ENCODE measurements at regions not wholly inside any gene's neighbourhood (a gene's known extent, or its start where the extent isn't known, plus 50 kb on each side); places are given as distances from the start of the nearest gene placed in this dataset.

GRCh38 chr2:175446201-175446600 is 264.7 kb upstream of the ATP5MC3 start:
- H3K27me3 ChIP-seq (replicated peaks; ENCODE audit: insufficient read depth) = peaks cover 19% of the 10 kb centered on the region
- no peaks in the 10 kb centered on the region for H3K36me3 ChIP-seq (ENCODE audit: low read depth)
- H3F3A ChIP-seq (ENCODE audit: insufficient read depth) = no peaks in the 10 kb centered on the region
- no peaks in the 10 kb centered on the region for H3K79me2 ChIP-seq (ENCODE audit: insufficient read depth)
- no peak for DNase-seq
- no peak overlapping the region for H3K4me3 ChIP-seq
- in situ Hi-C loops (cut with MboI) = no loop called here
- no peak overlapping the region for H3K4me2 ChIP-seq (ENCODE audit: unreplicated experiment)
- no peak overlapping the region for H3K9ac ChIP-seq
- no peaks in the 10 kb centered on the region for H3K9me3 ChIP-seq (ENCODE audit: low read depth)
- H3K27ac ChIP-seq = no peak overlapping the region
- H3K4me1 ChIP-seq (ENCODE audit: insufficient read depth) = no peaks in the 10 kb centered on the region
- H4K20me1 ChIP-seq (ENCODE audit: insufficient read depth) = no peaks in the 10 kb centered on the region
- TF ChIP-seq EZH2phosphoT487 (IDR thresholded peaks at IDR 0.05; ENCODE audit: insufficient read depth, low read depth) (no peak), EZH2 (IDR thresholded peaks at IDR 0.05; ENCODE audit: insufficient read depth, poor library complexity, severe bottlenecking) (no peak)
- 51 to 56% methylated on average over 4 of the region's 4 CpGs for WGBS, 2 experiments (ENCODE audit: low coverage in 1 of 2, low lambda C conversion rate in 2 of 2, missing lambda C conversion rate in 2 of 2)
- H2AFZ ChIP-seq = no peak overlapping the region
- H3K9me2 ChIP-seq (ENCODE audit: insufficient read depth) = no peaks in the 10 kb centered on the region

- no peak overlapping the region for H3K27ac ChIP-seq
- no peaks in the 10 kb centered on the region for H3K36me3 ChIP-seq (ENCODE audit: low read depth)
- no peaks in the 10 kb centered on the region for H3K9me3 ChIP-seq (ENCODE audit: low read depth)
- H3K9ac ChIP-seq = no peak overlapping the region
- H2AFZ ChIP-seq = no peak overlapping the region
- no peak overlapping the region for H3K4me3 ChIP-seq
- no peak for DNase-seq
- in situ Hi-C loops (cut with MboI) = no loop called here
- peaks cover 21% of the 10 kb centered on the region for H3K27me3 ChIP-seq (replicated peaks; ENCODE audit: insufficient read depth)
- H3F3A ChIP-seq (ENCODE audit: insufficient read depth) = no peaks in the 10 kb centered on the region
- H4K20me1 ChIP-seq (ENCODE audit: insufficient read depth) = no peaks in the 10 kb centered on the region
- H3K79me2 ChIP-seq (ENCODE audit: insufficient read depth) = no peaks in the 10 kb centered on the region
- H3K4me2 ChIP-seq (ENCODE audit: unreplicated experiment) = no peak overlapping the region
- H3K9me2 ChIP-seq (ENCODE audit: insufficient read depth) = no peaks in the 10 kb centered on the region
- H3K4me1 ChIP-seq (ENCODE audit: insufficient read depth) = no peaks in the 10 kb centered on the region
- TF ChIP-seq EZH2 (IDR thresholded peaks at IDR 0.05; ENCODE audit: insufficient read depth, poor library complexity, severe bottlenecking) (no peak), EZH2phosphoT487 (IDR thresholded peaks at IDR 0.05; ENCODE audit: insufficient read depth, low read depth) (no peak)
- WGBS, 2 experiments (ENCODE audit: low coverage in 1 of 2, low lambda C conversion rate in 2 of 2, missing lambda C conversion rate in 2 of 2) = 80 to 85% methylated on average over 3 of the region's 3 CpGs
These were observed 263.8 kb upstream of the ATP5MC3 start for GRCh38 chr2:175445281-175445680.

- Histone ChIP-seq H3K27ac (no peak overlapping the region), H3K36me3 (ENCODE audit: low read depth) (no peaks in the 10 kb centered on the region), H3K4me2 (ENCODE audit: unreplicated experiment) (no peak overlapping the region), H2AFZ (no peak overlapping the region), H4K20me1 (ENCODE audit: insufficient read depth) (no peaks in the 10 kb centered on the region), H3K9me3 (ENCODE audit: low read depth) (no peaks in the 10 kb centered on the region), H3F3A (ENCODE audit: insufficient read depth) (no peaks in the 10 kb centered on the region), H3K79me2 (ENCODE audit: insufficient read depth) (no peaks in the 10 kb centered on the region), H3K9ac (no peak overlapping the region), H3K4me3 (no peak overlapping the region), H3K9me2 (ENCODE audit: insufficient read depth) (no peaks in the 10 kb centered on the region), H3K4me1 (ENCODE audit: insufficient read depth) (no peaks in the 10 kb centered on the region), H3K27me3 (replicated peaks; ENCODE audit: insufficient read depth) (peaks cover 21% of the 10 kb centered on the region)
- no peak for DNase-seq
- 41 to 42% methylated on average over 6 of the region's 6 CpGs for WGBS, 2 experiments (ENCODE audit: low coverage in 1 of 2, low lambda C conversion rate in 2 of 2, missing lambda C conversion rate in 2 of 2)
- in situ Hi-C loops (cut with MboI) = no loop called here
- TF ChIP-seq EZH2phosphoT487 (IDR thresholded peaks at IDR 0.05; ENCODE audit: insufficient read depth, low read depth) = no peak
- no peak for TF ChIP-seq EZH2 (IDR thresholded peaks at IDR 0.05; ENCODE audit: insufficient read depth, poor library complexity, severe bottlenecking)
These were observed 260.9 kb upstream of the ATP5MC3 start for GRCh38 chr2:175442441-175442840.

GRCh38 chr2:175441181-175441761 is 259.8 kb upstream of the ATP5MC3 start:
- no peak for TF ChIP-seq EZH2phosphoT487 (IDR thresholded peaks at IDR 0.05; ENCODE audit: insufficient read depth, low read depth)
- TF ChIP-seq EZH2 (IDR thresholded peaks at IDR 0.05; ENCODE audit: insufficient read depth, poor library complexity, severe bottlenecking) = no peak
- no peaks in the 10 kb centered on the region for H3K9me3 ChIP-seq (ENCODE audit: low read depth)
- H3K27me3 ChIP-seq (replicated peaks; ENCODE audit: insufficient read depth) = peaks cover 21% of the 10 kb centered on the region
- no peaks in the 10 kb centered on the region for H3K4me1 ChIP-seq (ENCODE audit: insufficient read depth)
- H3K9me2 ChIP-seq (ENCODE audit: insufficient read depth) = no peaks in the 10 kb centered on the region
- H3K79me2 ChIP-seq (ENCODE audit: insufficient read depth) = no peaks in the 10 kb centered on the region
- H3K9ac ChIP-seq = no peak overlapping the region
- H2AFZ ChIP-seq = no peak overlapping the region
- in situ Hi-C loops (cut with MboI) = no loop called here
- H3K4me2 ChIP-seq (ENCODE audit: unreplicated experiment) = no peak overlapping the region
- no peaks in the 10 kb centered on the region for H4K20me1 ChIP-seq (ENCODE audit: insufficient read depth)
- H3K4me3 ChIP-seq = no peak overlapping the region
- no peak for DNase-seq
- H3F3A ChIP-seq (ENCODE audit: insufficient read depth) = no peaks in the 10 kb centered on the region
- H3K27ac ChIP-seq = no peak overlapping the region
- WGBS, 2 experiments (ENCODE audit: low coverage in 1 of 2, low lambda C conversion rate in 2 of 2, missing lambda C conversion rate in 2 of 2) = 54 to 56% methylated on average over 5 of the region's 5 CpGs
- no peaks in the 10 kb centered on the region for H3K36me3 ChIP-seq (ENCODE audit: low read depth)

GRCh38 chr2:175439416-175439815 is 257.9 kb upstream of the ATP5MC3 start:
- TF ChIP-seq EZH2 (IDR thresholded peaks at IDR 0.05; ENCODE audit: insufficient read depth, poor library complexity, severe bottlenecking) = no peak
- TF ChIP-seq EZH2phosphoT487 (IDR thresholded peaks at IDR 0.05; ENCODE audit: insufficient read depth, low read depth) = no peak
- Histone ChIP-seq H3K9ac (no peak overlapping the region), H3K4me3 (no peak overlapping the region), H3K4me2 (ENCODE audit: unreplicated experiment) (no peak overlapping the region), H3K9me3 (ENCODE audit: low read depth) (no peaks in the 10 kb centered on the region), H3K79me2 (ENCODE audit: insufficient read depth) (no peaks in the 10 kb centered on the region), H3K36me3 (ENCODE audit: low read depth) (no peaks in the 10 kb centered on the region), H4K20me1 (ENCODE audit: insufficient read depth) (no peaks in the 10 kb centered on the region), H3F3A (ENCODE audit: insufficient read depth) (no peaks in the 10 kb centered on the region), H3K9me2 (ENCODE audit: insufficient read depth) (no peaks in the 10 kb centered on the region), H3K4me1 (ENCODE audit: insufficient read depth) (no peaks in the 10 kb centered on the region), H3K27me3 (replicated peaks; ENCODE audit: insufficient read depth) (peaks cover 21% of the 10 kb centered on the region; the same call in 1 of the 2 replicates), H2AFZ (no peak overlapping the region), H3K27ac (no peak overlapping the region)
- DNase-seq = no peak
- in situ Hi-C loops (cut with MboI) = no loop called here
- WGBS, 2 experiments (ENCODE audit: low coverage in 1 of 2, low lambda C conversion rate in 2 of 2, missing lambda C conversion rate in 2 of 2) = 13 to 25% methylated on average over 1 of the region's 1 CpG

Data from GM23248 (cell line).